ENCODE measurements at regions not wholly inside any gene's neighbourhood (a gene's known extent, or its start where the extent isn't known, plus 50 kb on each side); places are given as distances from the start of the nearest gene placed in this dataset.

DNA sequence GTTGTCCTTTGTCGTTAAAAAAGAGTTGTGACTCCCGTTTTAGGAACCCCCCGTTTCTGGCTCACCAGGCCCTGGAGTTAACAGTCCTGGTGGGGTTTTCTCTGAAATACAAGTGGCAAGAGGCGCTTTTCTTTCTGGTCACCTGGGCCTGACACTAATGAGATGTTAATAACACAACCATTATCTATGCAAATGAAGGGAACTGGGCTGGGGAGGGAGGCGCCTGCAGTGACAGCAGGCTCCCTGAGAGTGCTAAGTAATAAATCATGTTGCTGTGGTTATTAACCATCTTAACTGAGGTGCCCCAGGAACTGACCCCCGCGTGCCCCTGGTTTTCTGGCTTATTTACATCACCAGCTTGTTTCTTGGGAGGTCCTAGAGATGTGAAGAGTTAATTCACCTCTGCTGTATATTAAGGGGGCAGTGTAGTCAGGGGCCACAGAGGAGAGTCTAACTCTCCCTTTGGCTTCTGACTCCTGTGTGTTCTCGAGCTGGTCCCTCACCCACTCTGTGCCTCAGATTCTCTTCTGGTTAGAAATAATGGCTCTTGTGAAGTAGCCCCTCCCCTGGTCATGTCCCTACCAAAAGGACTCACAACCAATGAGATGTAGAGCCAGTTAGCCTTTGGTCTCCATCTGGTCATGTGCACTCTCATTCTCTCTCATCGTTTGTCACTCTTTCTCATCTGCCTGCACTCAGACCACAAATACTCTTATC is 276.6 kb upstream of the CADM1 start:
- no peak overlapping the region for H3K4me3 ChIP-seq (ENCODE audit: low read length)
- DNase-seq (ENCODE audit: low read depth) = no peak
- TF ChIP-seq, protein P1, sequence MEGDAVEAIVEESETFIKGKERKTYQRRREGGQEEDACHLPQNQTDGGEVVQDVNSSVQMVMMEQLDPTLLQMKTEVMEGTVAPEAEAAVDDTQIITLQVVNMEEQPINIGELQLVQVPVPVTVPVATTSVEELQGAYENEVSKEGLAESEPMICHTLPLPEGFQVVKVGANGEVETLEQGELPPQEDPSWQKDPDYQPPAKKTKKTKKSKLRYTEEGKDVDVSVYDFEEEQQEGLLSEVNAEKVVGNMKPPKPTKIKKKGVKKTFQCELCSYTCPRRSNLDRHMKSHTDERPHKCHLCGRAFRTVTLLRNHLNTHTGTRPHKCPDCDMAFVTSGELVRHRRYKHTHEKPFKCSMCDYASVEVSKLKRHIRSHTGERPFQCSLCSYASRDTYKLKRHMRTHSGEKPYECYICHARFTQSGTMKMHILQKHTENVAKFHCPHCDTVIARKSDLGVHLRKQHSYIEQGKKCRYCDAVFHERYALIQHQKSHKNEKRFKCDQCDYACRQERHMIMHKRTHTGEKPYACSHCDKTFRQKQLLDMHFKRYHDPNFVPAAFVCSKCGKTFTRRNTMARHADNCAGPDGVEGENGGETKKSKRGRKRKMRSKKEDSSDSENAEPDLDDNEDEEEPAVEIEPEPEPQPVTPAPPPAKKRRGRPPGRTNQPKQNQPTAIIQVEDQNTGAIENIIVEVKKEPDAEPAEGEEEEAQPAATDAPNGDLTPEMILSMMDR (conservative IDR thresholded peaks at IDR 0.05; ENCODE audit: low read depth, low read length) = no peak

DNA sequence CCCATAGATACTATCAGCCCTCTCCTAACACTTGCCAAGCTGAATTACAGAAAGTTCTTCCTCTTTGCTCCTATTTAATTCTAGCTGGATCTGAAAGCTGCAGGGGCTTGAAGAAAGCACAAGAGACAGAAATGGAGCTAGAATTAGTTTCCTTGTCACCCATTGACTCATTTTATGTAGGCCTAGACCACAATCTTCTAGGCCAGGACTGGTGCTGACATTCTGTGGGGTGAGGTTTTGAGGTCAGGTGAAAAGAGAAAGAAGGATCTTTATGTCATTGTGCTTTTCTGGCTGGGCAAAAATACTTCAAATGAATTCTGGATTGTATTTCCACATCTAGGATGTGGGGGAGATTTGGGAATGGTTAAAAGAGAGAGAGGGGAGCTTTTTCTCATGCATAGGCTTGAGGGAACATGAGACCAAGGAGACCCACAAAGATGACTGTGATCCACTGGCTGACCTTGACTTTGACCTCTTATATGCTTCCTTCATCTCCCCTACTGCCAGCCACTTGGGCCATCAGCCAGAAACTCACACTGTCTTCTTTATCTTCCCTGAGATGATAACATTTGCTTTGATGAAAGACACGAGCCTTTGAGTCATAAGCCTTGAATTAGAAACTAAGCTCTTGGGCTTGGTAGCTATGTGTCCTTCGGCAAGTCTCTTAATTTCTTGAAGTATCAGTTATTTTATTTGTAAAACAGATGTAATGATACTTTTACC is 274.9 kb upstream of the CADM1 start:
- TF ChIP-seq, protein P1 (conservative IDR thresholded peaks at IDR 0.05; ENCODE audit: low read depth, low read length) = no peak
- no peak for DNase-seq (ENCODE audit: low read depth)
- H3K4me3 ChIP-seq (ENCODE audit: low read length) = no peak overlapping the region

DNA sequence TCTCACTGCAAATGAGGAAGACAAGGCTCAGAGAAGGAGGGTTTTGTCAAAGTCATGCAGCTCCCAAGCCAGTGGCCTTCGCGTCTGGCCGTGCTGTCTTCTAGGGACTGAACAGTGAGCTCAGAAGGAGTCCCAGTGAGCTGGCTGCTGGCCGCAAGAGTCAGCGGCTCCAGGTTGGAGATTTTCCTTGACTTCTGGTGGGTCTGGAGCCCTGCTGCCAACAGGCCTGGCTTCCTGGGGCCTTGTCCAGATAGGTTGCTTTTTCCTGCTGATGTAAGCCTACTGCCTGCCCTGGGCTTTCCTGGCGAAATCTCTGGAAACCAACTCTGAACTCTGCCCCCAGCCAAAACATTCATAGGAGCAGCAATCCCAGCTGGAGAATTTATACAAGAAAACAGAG is 272.7 kb upstream of the CADM1 start:
- no peak for DNase-seq (ENCODE audit: low read depth)
- TF ChIP-seq, protein P1 (conservative IDR thresholded peaks at IDR 0.05; ENCODE audit: low read depth, low read length) = no peak
- H3K4me3 ChIP-seq (ENCODE audit: low read length) = no peak overlapping the region

DNA sequence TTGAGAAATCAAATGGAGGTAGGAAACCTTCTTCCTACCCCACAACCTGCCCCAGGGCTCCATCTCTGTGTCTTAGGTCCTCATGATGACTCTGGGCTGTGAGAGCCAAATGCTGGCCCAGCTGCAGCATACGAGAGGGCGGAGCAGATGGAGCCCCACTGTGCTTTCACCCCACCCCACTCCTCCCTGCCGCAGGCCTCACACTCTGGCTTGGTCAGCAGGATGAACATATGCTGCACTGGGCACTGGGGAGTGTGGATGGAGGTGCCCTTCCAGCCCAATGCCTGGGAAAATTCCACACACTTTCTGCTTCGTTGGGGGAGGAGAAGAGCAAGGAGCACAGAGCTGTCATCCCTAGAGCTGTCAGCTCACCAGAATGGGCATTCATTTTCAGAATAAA is 271.6 kb upstream of the CADM1 start:
- DNase-seq (ENCODE audit: low read depth) = no peak
- H3K4me3 ChIP-seq (ENCODE audit: low read length) = no peak overlapping the region
- TF ChIP-seq, protein P1 (conservative IDR thresholded peaks at IDR 0.05; ENCODE audit: low read depth, low read length) = no peak

DNA sequence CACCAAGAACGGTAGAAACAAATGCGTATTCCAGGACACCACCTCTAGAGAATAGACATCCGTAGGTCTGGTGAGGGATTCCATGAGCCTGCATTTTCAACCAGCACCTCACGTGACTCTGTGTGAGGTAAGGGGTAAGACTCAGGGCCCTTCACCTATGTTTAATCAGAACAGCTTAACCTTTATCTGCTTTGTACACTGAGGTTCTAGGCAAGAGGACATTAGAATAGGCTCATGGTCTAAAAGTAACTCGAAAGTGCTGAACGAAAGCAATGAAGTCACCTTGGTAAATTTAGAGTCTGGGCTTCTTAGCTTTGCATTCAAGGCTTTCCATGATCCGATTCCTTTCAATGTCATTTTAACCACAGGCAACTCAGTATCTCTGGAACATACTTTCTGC is 270.5 kb upstream of the CADM1 start:
- no peak overlapping the region for H3K4me3 ChIP-seq (ENCODE audit: low read length)
- TF ChIP-seq, protein P1 (conservative IDR thresholded peaks at IDR 0.05; ENCODE audit: low read depth, low read length) = no peak
- no peak for DNase-seq (ENCODE audit: low read depth)

DNA sequence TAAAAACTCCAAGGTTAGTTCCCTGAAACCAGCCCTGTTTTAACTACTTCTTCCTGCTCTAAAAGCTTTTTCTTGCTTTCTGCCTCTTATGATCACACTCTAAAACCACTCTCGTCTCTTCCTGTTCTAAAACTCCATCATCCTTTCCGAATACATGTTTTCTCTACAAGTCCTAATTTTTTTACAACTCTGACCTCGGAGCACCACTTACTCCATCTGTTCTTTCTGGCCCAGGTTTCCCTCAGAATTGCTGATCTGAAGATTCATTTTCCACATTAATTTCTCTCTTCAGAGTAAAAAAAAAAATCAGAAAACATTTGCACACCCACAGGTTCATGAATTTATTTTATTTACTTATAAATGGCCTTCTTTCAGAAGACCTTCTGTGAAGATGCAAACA is 265.7 kb upstream of the CADM1 start:
- H3K4me3 ChIP-seq (ENCODE audit: low read length) = no peak overlapping the region
- DNase-seq (ENCODE audit: low read depth) = no peak
- TF ChIP-seq, protein P1 (conservative IDR thresholded peaks at IDR 0.05; ENCODE audit: low read depth, low read length) = no peak

DNA sequence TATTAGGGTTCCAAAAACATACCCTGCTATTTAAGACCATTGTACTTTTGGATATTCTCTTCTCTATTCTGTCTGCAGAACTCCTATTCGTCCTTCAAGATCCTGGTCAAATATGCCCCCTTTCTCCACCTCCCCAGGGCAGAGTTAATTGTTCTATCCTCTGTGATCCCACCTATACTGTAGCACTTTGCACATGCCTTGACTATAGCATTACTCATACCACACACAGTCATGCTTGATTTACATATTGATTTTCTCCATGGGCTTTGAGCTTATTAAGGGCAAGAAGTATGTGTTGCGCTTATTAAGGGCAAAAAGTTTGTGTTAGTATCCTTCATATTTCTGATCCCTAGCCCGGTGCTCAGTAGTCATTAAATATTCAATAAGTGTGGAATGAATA is 263.7 kb upstream of the CADM1 start:
- no peak for DNase-seq (ENCODE audit: low read depth)
- H3K4me3 ChIP-seq (ENCODE audit: low read length) = no peak overlapping the region
- TF ChIP-seq, protein P1 (conservative IDR thresholded peaks at IDR 0.05; ENCODE audit: low read depth, low read length) = no peak

All from retinal pigment epithelial cell (primary cell).